Dedifferentiated amniotic fluid mesenchymal stem cell (primary cell): ENCODE measurements at regions not wholly inside any gene's neighbourhood (a gene's known extent, or its start where the extent isn't known, plus 50 kb on each side); places are given as distances from the start of the nearest gene placed in this dataset.
"Not testable (repeated sequence)": the region's sequence is repeated elsewhere in the genome, so short reads cannot be mapped to it uniquely, and the experiment has no call there.

ENCODE experiments used
- DNase-seq: peaks from one replicate; pipeline ENCODE4 v3.0.0-alpha.2; 2016; ENCODE audit errors: extremely low spot score

DNA sequence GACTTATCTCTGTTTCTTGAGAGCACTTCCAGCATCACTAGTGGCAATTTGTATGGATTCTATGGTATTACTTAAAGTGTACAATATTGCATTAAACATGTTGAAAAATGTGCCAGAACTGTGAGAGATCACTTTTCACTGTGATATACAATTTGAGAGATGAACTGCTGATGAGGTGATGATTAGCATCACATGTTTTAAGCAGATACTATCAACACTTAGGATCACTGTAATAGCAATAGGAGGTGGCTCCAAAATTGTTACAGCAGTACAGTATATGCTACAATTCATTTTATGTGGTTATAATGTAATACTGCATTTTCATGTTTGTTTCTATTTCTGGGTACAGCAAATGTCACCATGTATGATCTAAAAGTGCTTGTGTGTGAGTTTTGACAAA lies 570.0 kb downstream of the PTPRC start:
- DNase-seq = no peak

DNA sequence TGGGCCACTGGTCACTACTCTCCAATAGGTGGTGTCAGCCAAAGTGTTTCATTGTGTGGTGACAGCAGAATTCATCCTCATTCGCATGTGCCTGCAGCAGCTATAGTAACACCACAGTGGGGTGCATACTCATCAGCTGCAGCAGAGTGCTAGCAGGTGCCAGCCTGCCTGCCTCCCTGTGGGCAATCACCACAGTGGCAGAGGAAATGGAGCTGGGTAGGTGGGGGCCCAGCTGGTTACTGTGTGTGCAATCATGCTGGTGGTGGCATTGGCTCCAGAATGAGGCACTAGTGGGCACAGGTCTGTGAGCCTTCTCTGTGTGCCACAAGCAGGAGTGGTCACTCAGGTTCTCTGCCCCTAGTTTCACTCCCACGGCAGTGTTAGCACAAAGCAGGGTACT lies 579.2 kb downstream of the PTPRC start:
- DNase-seq = no peak

GRCh38 chr1:199218533-199218932 lies 579.7 kb downstream of the PTPRC start:
- no peak for DNase-seq

DNA sequence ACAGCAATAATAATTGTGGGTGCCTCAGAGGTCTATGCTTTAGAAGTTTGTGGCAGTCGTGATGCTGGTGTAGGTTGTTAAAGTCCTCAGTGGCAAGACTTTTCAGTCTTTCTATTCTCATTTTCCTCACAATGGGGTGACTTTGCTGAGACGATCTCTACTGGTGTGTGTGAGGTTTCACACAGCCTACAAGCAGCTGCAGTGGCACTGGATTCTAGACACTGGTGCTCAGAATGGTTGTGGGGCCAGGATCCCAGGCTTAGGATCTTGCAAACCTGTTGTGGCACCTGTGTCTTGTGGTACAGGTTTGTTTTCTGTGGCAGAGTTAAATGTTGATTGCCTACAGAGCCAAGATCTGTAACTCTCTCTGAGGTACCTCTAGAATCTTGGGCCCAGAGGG lies 581.2 kb downstream of the PTPRC start:
- no peak for DNase-seq

- no peak for DNase-seq
Measured at GRCh38 chr1:199221371-199222150, 582.7 kb downstream of the PTPRC start.

GRCh38 chr1:199223936-199224335 lies 585.1 kb downstream of the PTPRC start:
- DNase-seq = no peak

- DNase-seq = no peak
Measured at GRCh38 chr1:199226163-199226562, 587.3 kb downstream of the PTPRC start.

- no peak for DNase-seq
Measured at GRCh38 chr1:199242147-199242546, 603.3 kb downstream of the PTPRC start.

DNA sequence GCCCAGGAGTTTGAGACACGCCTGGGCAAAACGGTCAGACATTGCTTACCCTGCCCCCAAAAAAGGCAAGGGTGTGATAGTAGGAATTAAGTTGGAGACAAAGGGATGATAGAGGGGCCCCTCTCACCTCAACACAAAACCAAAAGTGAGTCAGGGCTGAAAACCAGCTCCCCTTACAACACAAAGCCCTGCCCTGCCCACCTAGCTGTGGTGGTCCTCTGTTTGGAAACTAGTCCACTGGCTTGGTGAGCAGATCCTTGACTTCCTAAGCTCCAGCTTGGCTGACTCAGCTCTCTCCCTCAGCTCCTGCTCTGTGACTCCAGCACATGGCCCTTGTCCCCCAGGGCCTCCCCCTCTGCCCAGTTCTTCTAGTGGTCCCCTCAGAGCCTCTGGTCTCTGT lies 603.8 kb downstream of the PTPRC start:
- DNase-seq = no peak

DNA sequence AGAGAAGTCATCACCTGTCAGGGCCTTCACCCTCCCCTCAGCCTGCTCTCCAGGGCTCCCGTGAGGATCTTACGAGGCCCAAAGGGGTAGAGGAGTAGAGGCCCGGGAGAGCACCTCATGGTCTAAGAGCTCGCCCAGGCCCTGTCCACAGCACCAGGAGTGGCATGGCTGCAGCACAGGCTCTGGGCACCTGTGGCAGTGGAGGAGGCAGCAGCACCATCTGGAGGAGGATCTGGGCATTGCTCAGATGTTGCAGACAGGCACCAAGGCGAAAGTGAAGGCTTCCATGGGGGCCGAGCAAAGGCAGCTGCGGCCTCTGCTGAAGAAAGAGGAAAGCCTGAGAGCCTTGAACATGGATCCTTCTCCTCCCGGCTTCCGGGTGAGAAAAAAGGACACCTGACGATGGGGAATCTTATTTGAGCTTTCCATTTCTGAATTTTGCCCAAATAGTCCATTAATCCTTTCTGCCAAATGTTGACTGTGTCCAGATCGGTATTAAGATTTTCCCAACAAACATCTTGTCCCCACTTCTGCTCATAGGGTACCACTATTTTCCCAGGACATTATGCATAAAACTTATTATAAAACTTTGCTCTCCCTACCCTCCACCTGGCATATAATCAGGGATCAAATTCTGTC lies 604.7 kb downstream of the PTPRC start:
- no peak for DNase-seq

DNA sequence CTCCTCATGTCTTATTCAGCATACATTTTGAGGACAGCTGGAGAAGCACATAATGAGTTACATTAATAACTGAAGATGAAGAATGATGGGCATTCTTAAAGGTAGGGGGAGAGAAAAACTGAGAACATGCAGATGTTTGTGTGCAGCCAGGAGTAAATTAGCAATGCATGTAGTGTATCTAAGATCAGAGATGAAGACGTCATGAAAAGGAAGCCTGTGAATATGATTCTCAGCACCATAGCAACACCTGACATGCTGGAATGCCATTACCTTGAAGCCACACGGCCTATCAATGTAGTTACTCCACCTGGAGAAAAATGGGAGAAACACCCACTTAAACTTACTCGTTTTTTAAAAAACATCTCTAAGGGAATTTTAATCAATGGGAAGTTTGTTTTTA lies 607.1 kb downstream of the PTPRC start:
- no peak for DNase-seq

- no peak for DNase-seq
Measured at GRCh38 chr1:199246716-199247115, 607.9 kb downstream of the PTPRC start.

DNA sequence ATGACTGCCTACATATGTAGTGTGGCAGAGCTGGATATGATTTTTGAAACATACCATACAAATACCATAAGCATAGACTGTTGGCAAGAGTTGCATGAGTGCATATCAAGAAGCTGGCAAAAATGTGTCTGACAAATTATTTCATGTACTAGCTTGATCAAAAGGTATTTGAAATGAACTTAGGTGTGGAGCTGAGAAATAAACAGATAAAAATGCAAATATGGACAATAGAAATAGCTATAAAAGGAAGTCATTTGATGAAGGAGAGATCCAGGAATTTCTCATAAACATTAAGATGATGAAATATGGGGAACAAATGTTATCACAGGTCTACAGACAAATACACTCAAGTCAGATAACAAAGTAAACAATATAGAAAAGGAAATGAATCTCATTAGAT lies 609.1 kb downstream of the PTPRC start:
- DNase-seq = no peak

- DNase-seq = not testable (repeated sequence)
Measured at GRCh38 chr1:199254040-199254439, 615.2 kb downstream of the PTPRC start.

GRCh38 chr1:199261328-199261727 lies 622.5 kb downstream of the PTPRC start:
- no peak for DNase-seq

- no peak for DNase-seq
Measured at GRCh38 chr1:199264283-199264682, 625.4 kb downstream of the PTPRC start.

GRCh38 chr1:199264911-199265310 lies 626.1 kb downstream of the PTPRC start:
- no peak for DNase-seq

- no peak for DNase-seq
Measured at GRCh38 chr1:199265319-199265718, 626.5 kb downstream of the PTPRC start.

DNA sequence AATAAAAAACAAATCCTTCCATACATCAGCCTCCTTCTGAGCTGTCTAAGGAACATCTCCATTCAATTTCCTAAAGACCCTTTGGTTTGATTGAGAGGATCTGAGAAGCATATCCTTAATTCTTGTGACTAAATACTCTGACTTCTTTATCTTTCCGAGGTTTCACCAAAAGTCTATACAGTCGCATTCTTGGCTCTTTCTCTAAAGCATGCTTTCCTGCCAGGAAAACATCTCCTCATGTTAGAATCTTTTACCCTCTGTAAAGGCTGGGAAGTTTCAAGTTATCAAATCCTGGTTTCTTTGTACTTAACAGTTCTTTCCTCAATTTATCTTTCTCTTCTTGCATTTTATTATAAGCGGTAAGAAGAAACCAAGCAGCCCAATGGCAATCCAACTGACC lies 630.4 kb downstream of the PTPRC start:
- no peak for DNase-seq

DNA sequence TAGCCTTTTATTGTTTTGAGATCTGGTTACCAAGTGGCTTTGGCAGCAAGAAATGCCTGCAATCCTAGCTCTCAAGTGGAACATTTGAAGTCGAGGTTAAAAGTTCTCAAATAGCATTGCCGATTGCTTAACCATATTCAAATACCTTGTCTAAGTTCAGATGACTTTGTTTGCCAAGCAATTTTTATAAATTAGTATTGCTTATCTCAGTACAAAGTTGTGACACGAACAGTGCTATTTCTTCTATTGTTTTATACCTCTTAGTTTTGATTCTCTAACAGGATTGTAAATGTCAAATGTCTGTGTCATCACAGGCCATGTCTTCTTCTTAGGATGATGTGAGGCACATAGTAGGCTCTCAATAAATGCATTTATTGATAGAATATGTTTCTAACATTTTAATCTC lies 633.3 kb downstream of the PTPRC start:
- peak; percentile 84 for DNase-seq

- DNase-seq = peak; percentile 64
Measured at GRCh38 chr1:199272628-199273086, 633.8 kb downstream of the PTPRC start.

DNA sequence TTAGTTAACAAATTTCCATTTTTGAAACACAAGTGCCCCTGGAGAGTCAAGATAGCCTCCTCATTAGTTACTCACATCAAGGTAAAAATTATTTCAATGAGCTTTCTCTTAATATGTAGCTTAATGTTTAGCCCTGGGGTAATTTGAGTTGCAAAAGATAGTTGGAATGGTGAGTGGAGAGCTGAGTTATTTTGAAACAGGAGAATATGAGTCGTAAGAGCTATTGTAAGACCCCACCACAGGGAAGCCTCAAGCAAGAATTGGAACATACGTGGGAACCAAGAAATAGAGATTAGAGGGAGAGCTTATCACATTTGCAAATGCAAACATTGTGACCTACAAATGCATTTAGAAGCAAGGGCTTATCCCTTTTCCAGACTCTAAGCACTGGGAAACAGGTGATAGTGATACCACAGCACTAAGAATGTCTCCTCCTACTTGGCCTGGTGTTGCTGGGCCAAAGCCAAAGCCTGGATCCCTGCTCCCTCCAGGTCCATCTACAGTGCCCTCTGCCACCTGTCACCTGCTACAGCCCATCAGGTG lies 635.1 kb downstream of the PTPRC start:
- no peak for DNase-seq

DNA sequence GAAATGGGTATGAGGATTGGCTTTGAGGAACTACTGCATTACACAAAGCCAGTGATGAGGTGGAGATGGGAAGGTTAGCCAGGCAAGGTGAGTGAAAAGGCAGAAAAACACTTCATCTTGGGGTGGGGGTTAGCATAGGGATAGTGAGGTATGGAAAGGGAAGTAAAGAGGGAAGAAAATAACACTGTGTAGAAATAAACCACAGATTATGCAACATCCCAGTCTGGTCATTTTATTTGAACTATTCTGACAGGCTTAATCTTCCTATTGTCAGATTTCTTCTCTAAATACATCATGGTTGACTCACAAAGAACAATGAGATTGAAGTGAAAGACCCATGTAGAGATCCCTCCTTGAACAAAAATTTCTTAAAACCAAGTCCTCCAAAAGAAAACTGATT lies 640.2 kb downstream of the PTPRC start:
- no peak for DNase-seq
